ENCODE measurements at regions not wholly inside any gene's neighbourhood (a gene's known extent, or its start where the extent isn't known, plus 50 kb on each side); places are given as distances from the start of the nearest gene placed in this dataset.

GRCh38 chr13:90770334-90770733, 577.2 kb upstream of the MIR17HG start:
- Histone ChIP-seq H3K27ac (no peak overlapping the region), H3K4me3 (no peak overlapping the region), H3K27me3 (replicated peaks; ENCODE audit: insufficient read depth) (no peaks in the 10 kb centered on the region), H3K4me1 (replicated peaks) (no peaks in the 10 kb centered on the region), H3K9me3 (no peaks in the 10 kb centered on the region), H3K36me3 (no peaks in the 10 kb centered on the region)
- TF ChIP-seq, protein P1, sequence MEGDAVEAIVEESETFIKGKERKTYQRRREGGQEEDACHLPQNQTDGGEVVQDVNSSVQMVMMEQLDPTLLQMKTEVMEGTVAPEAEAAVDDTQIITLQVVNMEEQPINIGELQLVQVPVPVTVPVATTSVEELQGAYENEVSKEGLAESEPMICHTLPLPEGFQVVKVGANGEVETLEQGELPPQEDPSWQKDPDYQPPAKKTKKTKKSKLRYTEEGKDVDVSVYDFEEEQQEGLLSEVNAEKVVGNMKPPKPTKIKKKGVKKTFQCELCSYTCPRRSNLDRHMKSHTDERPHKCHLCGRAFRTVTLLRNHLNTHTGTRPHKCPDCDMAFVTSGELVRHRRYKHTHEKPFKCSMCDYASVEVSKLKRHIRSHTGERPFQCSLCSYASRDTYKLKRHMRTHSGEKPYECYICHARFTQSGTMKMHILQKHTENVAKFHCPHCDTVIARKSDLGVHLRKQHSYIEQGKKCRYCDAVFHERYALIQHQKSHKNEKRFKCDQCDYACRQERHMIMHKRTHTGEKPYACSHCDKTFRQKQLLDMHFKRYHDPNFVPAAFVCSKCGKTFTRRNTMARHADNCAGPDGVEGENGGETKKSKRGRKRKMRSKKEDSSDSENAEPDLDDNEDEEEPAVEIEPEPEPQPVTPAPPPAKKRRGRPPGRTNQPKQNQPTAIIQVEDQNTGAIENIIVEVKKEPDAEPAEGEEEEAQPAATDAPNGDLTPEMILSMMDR (IDR thresholded peaks at IDR 0.05) = no peak
- WGBS = 49% methylated on average over 3 of the region's 3 CpGs
- DNase-seq (ENCODE audit: low spot score) = no peak
- intact Hi-C loops (cut with DNase I) = no loop called here

- H3K27ac ChIP-seq = no peak overlapping the region
- DNase-seq (ENCODE audit: low spot score) = no peak
- H3K27me3 ChIP-seq (replicated peaks; ENCODE audit: insufficient read depth) = no peaks in the 10 kb centered on the region
- no peaks in the 10 kb centered on the region for H3K4me1 ChIP-seq (replicated peaks)
- intact Hi-C loops (cut with DNase I) = no loop called here
- H3K4me3 ChIP-seq = no peak overlapping the region
- H3K9me3 ChIP-seq = no peaks in the 10 kb centered on the region
- TF ChIP-seq, protein P1 (IDR thresholded peaks at IDR 0.05) = no peak
- TF ChIP-seq POLR2A (IDR thresholded peaks at IDR 0.05) = no peak
- no peak for TF ChIP-seq POLR2AphosphoS5 (IDR thresholded peaks at IDR 0.05)
- H3K36me3 ChIP-seq = no peaks in the 10 kb centered on the region
Measured at GRCh38 chr13:90773681-90774080, 573.8 kb upstream of the MIR17HG start.

GRCh38 chr13:90776051-90776748, 571.3 kb upstream of the MIR17HG start:
- no peaks in the 10 kb centered on the region for H3K27me3 ChIP-seq (replicated peaks; ENCODE audit: insufficient read depth)
- H3K9me3 ChIP-seq = no peaks in the 10 kb centered on the region
- DNase-seq (ENCODE audit: low spot score) = no peak
- intact Hi-C loops (cut with DNase I) = no loop called here
- TF ChIP-seq, protein P1 (IDR thresholded peaks at IDR 0.05) = no peak
- no peaks in the 10 kb centered on the region for H3K4me1 ChIP-seq (replicated peaks)
- no peaks in the 10 kb centered on the region for H3K36me3 ChIP-seq
- H3K4me3 ChIP-seq = no peak overlapping the region
- no peak overlapping the region for H3K27ac ChIP-seq
- 94% methylated on average over 7 of the region's 7 CpGs for WGBS

DNA sequence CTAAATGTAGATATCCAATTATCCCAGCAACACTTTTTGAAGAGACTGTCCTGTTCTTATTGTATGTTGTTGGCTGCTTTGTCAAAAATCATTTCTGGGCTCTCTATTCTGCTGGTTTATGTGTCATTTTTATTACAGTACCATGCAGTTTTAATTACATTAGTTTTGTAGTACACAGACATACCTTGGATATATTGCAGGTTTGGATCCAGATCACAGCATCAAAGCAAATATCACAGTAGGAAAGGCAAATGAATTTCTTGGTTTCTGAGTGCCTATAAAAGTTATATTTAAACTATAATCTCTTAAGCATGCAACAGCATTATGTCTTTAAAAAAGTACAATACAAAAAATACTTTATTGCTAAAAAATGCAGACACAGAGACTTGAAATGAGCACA, 564.2 kb upstream of the MIR17HG start:
- Histone ChIP-seq H3K27me3 (replicated peaks; ENCODE audit: insufficient read depth) (no peaks in the 10 kb centered on the region), H3K4me1 (replicated peaks) (no peaks in the 10 kb centered on the region), H3K36me3 (no peaks in the 10 kb centered on the region), H3K27ac (no peak overlapping the region), H3K4me3 (no peak overlapping the region), H3K9me3 (no peaks in the 10 kb centered on the region)
- intact Hi-C loops (cut with DNase I) = no loop called here
- no peak for DNase-seq (ENCODE audit: low spot score)
- TF ChIP-seq, protein P1 (IDR thresholded peaks at IDR 0.05) = no peak
- TF ChIP-seq POLR2A (IDR thresholded peaks at IDR 0.05) (no peak), POLR2AphosphoS5 (IDR thresholded peaks at IDR 0.05) (no peak)

DNA sequence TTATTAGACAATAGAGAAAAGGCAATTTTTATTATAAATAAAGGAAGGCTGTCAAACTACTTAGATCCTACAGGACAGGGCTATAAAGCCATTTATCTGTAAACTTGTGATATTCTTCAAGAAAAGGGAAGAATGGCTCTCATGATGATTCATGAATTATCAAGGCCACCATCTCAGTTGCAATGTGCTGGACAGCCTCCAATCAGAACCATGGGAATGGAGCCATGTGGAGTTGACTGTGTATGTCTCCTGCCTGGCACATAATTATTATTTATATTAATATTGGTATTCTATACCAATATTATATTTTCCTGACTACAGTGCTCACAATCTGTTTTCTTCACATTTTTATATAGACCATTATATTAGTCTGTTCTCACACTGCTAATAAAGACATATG, 560.5 kb upstream of the MIR17HG start:
- H3K9me3 ChIP-seq = no peaks in the 10 kb centered on the region
- no peaks in the 10 kb centered on the region for H3K4me1 ChIP-seq (replicated peaks)
- intact Hi-C loops (cut with DNase I) = no loop called here
- DNase-seq (ENCODE audit: low spot score) = no peak
- H3K27me3 ChIP-seq (replicated peaks; ENCODE audit: insufficient read depth) = no peaks in the 10 kb centered on the region
- H3K27ac ChIP-seq = no peak overlapping the region
- no peak for TF ChIP-seq POLR2A (IDR thresholded peaks at IDR 0.05)
- no peak for TF ChIP-seq POLR2AphosphoS5 (IDR thresholded peaks at IDR 0.05)
- TF ChIP-seq, protein P1 (IDR thresholded peaks at IDR 0.05) = no peak
- no peaks in the 10 kb centered on the region for H3K36me3 ChIP-seq
- H3K4me3 ChIP-seq = no peak overlapping the region

All from prostate gland (tissue), 2 donors.